ENCODE measurements at regions not wholly inside any gene's neighbourhood (a gene's known extent, or its start where the extent isn't known, plus 50 kb on each side); places are given as distances from the start of the nearest gene placed in this dataset.

DNA sequence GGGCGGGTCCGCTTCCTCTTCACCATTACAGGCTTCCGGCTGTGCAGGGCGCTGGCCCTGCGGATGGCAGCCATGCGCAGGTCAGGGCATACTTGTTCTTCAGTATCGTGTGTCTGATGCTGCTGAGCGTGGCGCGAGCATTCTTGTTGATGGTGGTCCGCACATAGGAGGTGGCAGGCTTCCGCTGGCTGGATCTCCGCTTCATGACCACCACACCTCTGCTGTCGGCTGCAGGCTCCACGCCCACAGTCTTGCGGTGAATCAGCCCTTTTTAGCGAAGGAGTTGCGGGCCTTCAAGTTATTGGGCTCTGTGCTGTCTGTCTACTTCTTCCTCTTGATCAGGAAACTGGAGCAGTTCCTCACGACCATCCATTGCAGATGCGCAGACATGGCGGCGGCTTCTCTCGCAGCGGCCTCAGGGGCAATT lies 62.4 kb upstream of the ZNF608 start:
- TF ChIP-seq POLR2A (IDR thresholded peaks at IDR 0.05; ENCODE audit: low read depth, low read length) (no peak), TAF1 (IDR thresholded peaks at IDR 0.05; ENCODE audit: borderline replicate concordance, low read depth, low read length) (no peak)

Measured in GM12892 (cell line).